ENCODE measurements at regions not wholly inside any gene's neighbourhood (a gene's known extent, or its start where the extent isn't known, plus 50 kb on each side); places are given as distances from the start of the nearest gene placed in this dataset.

DNA sequence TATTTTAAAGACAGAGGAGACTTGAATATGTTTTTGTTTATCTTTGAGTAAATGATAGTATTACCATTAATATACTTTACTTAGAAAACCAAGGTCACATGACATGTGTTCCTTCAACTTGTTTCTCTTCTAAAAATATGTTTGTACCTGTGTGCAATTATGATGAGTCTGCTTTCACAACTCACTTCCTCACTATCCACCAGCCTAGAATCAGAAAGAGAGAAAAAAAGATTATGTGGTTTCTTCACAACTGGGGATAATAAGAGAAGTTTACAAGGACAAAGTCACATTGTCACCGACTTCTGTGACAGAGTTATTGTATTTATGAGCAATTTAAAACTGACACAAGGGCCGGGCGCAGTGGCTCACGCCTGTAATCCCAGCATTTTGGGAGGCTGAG lies 1112.1 kb downstream of the RPA4 start:
- TF ChIP-seq POLR2A (IDR thresholded peaks at IDR 0.05; ENCODE audit: borderline replicate concordance, extremely low read depth, insufficient read depth, insufficient read length) (no peak), ZNF274 (IDR thresholded peaks at IDR 0.05; ENCODE audit: low read depth, low read length) (no peak), EGR1 (IDR thresholded peaks at IDR 0.05; ENCODE audit: low read depth) (no peak), ZFX (IDR thresholded peaks at IDR 0.05) (no peak), CEBPB (IDR thresholded peaks at IDR 0.05; ENCODE audit: low read depth) (no peak), JUND (IDR thresholded peaks at IDR 0.05) (no peak), YY1 (IDR thresholded peaks at IDR 0.05; ENCODE audit: extremely low read depth, insufficient replicate concordance, low read depth, low read length) (no peak)
- TF ChIP-seq, protein P1, sequence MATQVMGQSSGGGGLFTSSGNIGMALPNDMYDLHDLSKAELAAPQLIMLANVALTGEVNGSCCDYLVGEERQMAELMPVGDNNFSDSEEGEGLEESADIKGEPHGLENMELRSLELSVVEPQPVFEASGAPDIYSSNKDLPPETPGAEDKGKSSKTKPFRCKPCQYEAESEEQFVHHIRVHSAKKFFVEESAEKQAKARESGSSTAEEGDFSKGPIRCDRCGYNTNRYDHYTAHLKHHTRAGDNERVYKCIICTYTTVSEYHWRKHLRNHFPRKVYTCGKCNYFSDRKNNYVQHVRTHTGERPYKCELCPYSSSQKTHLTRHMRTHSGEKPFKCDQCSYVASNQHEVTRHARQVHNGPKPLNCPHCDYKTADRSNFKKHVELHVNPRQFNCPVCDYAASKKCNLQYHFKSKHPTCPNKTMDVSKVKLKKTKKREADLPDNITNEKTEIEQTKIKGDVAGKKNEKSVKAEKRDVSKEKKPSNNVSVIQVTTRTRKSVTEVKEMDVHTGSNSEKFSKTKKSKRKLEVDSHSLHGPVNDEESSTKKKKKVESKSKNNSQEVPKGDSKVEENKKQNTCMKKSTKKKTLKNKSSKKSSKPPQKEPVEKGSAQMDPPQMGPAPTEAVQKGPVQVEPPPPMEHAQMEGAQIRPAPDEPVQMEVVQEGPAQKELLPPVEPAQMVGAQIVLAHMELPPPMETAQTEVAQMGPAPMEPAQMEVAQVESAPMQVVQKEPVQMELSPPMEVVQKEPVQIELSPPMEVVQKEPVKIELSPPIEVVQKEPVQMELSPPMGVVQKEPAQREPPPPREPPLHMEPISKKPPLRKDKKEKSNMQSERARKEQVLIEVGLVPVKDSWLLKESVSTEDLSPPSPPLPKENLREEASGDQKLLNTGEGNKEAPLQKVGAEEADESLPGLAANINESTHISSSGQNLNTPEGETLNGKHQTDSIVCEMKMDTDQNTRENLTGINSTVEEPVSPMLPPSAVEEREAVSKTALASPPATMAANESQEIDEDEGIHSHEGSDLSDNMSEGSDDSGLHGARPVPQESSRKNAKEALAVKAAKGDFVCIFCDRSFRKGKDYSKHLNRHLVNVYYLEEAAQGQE (IDR thresholded peaks at IDR 0.05; ENCODE audit: low read depth) = no peak
- TF ChIP-seq, protein P2, sequence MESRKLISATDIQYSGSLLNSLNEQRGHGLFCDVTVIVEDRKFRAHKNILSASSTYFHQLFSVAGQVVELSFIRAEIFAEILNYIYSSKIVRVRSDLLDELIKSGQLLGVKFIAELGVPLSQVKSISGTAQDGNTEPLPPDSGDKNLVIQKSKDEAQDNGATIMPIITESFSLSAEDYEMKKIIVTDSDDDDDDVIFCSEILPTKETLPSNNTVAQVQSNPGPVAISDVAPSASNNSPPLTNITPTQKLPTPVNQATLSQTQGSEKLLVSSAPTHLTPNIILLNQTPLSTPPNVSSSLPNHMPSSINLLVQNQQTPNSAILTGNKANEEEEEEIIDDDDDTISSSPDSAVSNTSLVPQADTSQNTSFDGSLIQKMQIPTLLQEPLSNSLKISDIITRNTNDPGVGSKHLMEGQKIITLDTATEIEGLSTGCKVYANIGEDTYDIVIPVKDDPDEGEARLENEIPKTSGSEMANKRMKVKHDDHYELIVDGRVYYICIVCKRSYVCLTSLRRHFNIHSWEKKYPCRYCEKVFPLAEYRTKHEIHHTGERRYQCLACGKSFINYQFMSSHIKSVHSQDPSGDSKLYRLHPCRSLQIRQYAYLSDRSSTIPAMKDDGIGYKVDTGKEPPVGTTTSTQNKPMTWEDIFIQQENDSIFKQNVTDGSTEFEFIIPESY (IDR thresholded peaks at IDR 0.05; ENCODE audit: extremely low read depth, insufficient replicate concordance, low read length) = no peak
- Histone ChIP-seq H3K9ac (ENCODE audit: low read length) (no peak overlapping the region), H3K27ac (ENCODE audit: low read depth, low read length) (no peak overlapping the region), H3K4me3 (replicated peaks in 1 of 2; ENCODE audit: low read depth in 1 of 2, low read length in 2 of 2) (no peak overlapping the region), H2AFZ (ENCODE audit: low read depth, low read length, poor library complexity, severe bottlenecking) (no peak overlapping the region), H4K20me1 (ENCODE audit: insufficient read depth) (no peaks in the 10 kb centered on the region), H3K4me2 (ENCODE audit: low read length) (no peak overlapping the region), H3K4me1 (ENCODE audit: control insufficient read depth in 1 of 2, insufficient read depth in 2 of 2, low read length in 2 of 2) (no peaks in the 10 kb centered on the region), H3K79me2 (ENCODE audit: insufficient read depth, low read length) (no peaks in the 10 kb centered on the region), H3K9me2 (ENCODE audit: insufficient read depth) (no peaks in the 10 kb centered on the region), H3K9me3 (ENCODE audit: control insufficient read depth in 1 of 2, insufficient read depth in 1 of 2, low read depth in 1 of 2, low read length in 2 of 2) (no peaks in the 10 kb centered on the region), H3K36me3 (ENCODE audit: control insufficient read depth in 1 of 2, insufficient read depth in 2 of 2, low read length in 2 of 2) (no peaks in the 10 kb centered on the region), H3K27me3 (ENCODE audit: insufficient read depth, low read length) (no peaks in the 10 kb centered on the region)
- ATAC-seq = no peak
- no TSS peak for BruUV-seq (replicated peaks)
- POLR2A ChIA-PET = no interaction called here
- intact Hi-C loops (cut with micrococcal nuclease) = no loop called here
- CTCF ChIA-PET = no interaction called here
- RAD21 ChIA-PET (ENCODE audit: low non-redundant PET in 1 of 2, low total read pairs in 2 of 2, uncharacterized antibody in 2 of 2, unreplicated experiment in 2 of 2) = no interaction called here
- DNase-seq (ENCODE audit: low read depth, low spot score) = no peak

Data from HCT116 (cell line).